ENCODE measurements at regions not wholly inside any gene's neighbourhood (a gene's known extent, or its start where the extent isn't known, plus 50 kb on each side); places are given as distances from the start of the nearest gene placed in this dataset.

GRCh38 chr10:128500642-128501041 lies 374.4 kb upstream of the MKI67 start:
- ChIA-PET CTCF (no interaction called here), POLR2A (no interaction called here)
- Histone ChIP-seq H3K27me3 (ENCODE audit: control insufficient read depth, insufficient read depth, low read length) (no peaks in the 10 kb centered on the region), H3K9me3 (ENCODE audit: control insufficient read depth, insufficient read depth, low read length) (peaks cover 78% of the 10 kb centered on the region), H3K4me3 (ENCODE audit: low read depth, low read length) (no peak overlapping the region), H3K27ac (ENCODE audit: low read depth, low read length) (no peak overlapping the region)
- no peak for TF ChIP-seq CTCF (IDR thresholded peaks at IDR 0.05; ENCODE audit: low read depth, low read length)
- DNase-seq (ENCODE audit: low read depth, low spot score), result no peak

GRCh38 chr10:128505346-128505745 lies 379.1 kb upstream of the MKI67 start:
- no peak for DNase-seq (ENCODE audit: low read depth, low spot score)
- Histone ChIP-seq H3K27ac (ENCODE audit: low read depth, low read length) (no peak overlapping the region), H3K27me3 (ENCODE audit: control insufficient read depth, insufficient read depth, low read length) (no peaks in the 10 kb centered on the region), H3K9me3 (ENCODE audit: control insufficient read depth, insufficient read depth, low read length) (peaks cover 52% of the 10 kb centered on the region), H3K4me3 (ENCODE audit: low read depth, low read length) (no peak overlapping the region)
- ChIA-PET POLR2A (no interaction called here), CTCF (no interaction called here)
- no peak for TF ChIP-seq CTCF (IDR thresholded peaks at IDR 0.05; ENCODE audit: low read depth, low read length)

- peaks cover 53% of the 10 kb centered on the region for H3K9me3 ChIP-seq (ENCODE audit: control insufficient read depth, insufficient read depth, low read length)
- CTCF ChIA-PET, result no interaction called here
- no peaks in the 10 kb centered on the region for H3K27me3 ChIP-seq (ENCODE audit: control insufficient read depth, insufficient read depth, low read length)
- no peak overlapping the region for H3K4me3 ChIP-seq (ENCODE audit: low read depth, low read length)
- H3K27ac ChIP-seq (ENCODE audit: low read depth, low read length), result no peak overlapping the region
- POLR2A ChIA-PET, result no interaction called here
- TF ChIP-seq CTCF (IDR thresholded peaks at IDR 0.05; ENCODE audit: low read depth, low read length), result no peak
- no peak for DNase-seq (ENCODE audit: low read depth, low spot score)
These were observed 380.2 kb upstream of the MKI67 start for GRCh38 chr10:128506423-128506822.

GRCh38 chr10:128507066-128507465 lies 380.8 kb upstream of the MKI67 start:
- TF ChIP-seq CTCF (IDR thresholded peaks at IDR 0.05; ENCODE audit: low read depth, low read length), result no peak
- Histone ChIP-seq H3K27me3 (ENCODE audit: control insufficient read depth, insufficient read depth, low read length) (no peaks in the 10 kb centered on the region), H3K9me3 (ENCODE audit: control insufficient read depth, insufficient read depth, low read length) (peaks cover 52% of the 10 kb centered on the region), H3K27ac (ENCODE audit: low read depth, low read length) (no peak overlapping the region), H3K4me3 (ENCODE audit: low read depth, low read length) (no peak overlapping the region)
- ChIA-PET CTCF (no interaction called here), POLR2A (no interaction called here)
- no peak for DNase-seq (ENCODE audit: low read depth, low spot score)

GRCh38 chr10:128511284-128511683 lies 385.1 kb upstream of the MKI67 start:
- TF ChIP-seq CTCF (IDR thresholded peaks at IDR 0.05; ENCODE audit: low read depth, low read length), result no peak
- POLR2A ChIA-PET, result no interaction called here
- CTCF ChIA-PET, result no interaction called here
- H3K27me3 ChIP-seq (ENCODE audit: control insufficient read depth, insufficient read depth, low read length), result no peaks in the 10 kb centered on the region
- H3K4me3 ChIP-seq (ENCODE audit: low read depth, low read length), result no peak overlapping the region
- DNase-seq (ENCODE audit: low read depth, low spot score), result no peak
- H3K9me3 ChIP-seq (ENCODE audit: control insufficient read depth, insufficient read depth, low read length), result peaks cover 53% of the 10 kb centered on the region
- no peak overlapping the region for H3K27ac ChIP-seq (ENCODE audit: low read depth, low read length)
